ENCODE measurements at regions not wholly inside any gene's neighbourhood (a gene's known extent, or its start where the extent isn't known, plus 50 kb on each side); places are given as distances from the start of the nearest gene placed in this dataset.

- TF ChIP-seq SIN3A (IDR thresholded peaks at IDR 0.05; ENCODE audit: low read depth) (no peak), CTCF (IDR thresholded peaks at IDR 0.05 in 2 of 3, conservative IDR thresholded peaks at IDR 0.05 in 1 of 3; ENCODE audit: borderline replicate concordance in 1 of 3, insufficient read depth in 1 of 3, low read depth in 2 of 3, low read length in 2 of 3) (no peak), YY1 (IDR thresholded peaks at IDR 0.05; ENCODE audit: extremely low read depth, insufficient replicate concordance, low read depth, low read length) (no peak), POLR2A (IDR thresholded peaks at IDR 0.05; ENCODE audit: borderline replicate concordance, extremely low read depth, insufficient read depth, insufficient read length) (no peak), RAD21 (IDR thresholded peaks at IDR 0.05; ENCODE audit: low read depth) (no peak)
Observed at GRCh38 chr5:99866740-99867139, 668.4 kb upstream of the FAM174A start.
